HCT116 (cell line): ENCODE measurements at regions not wholly inside any gene's neighbourhood (a gene's known extent, or its start where the extent isn't known, plus 50 kb on each side); places are given as distances from the start of the nearest gene placed in this dataset.

Source experiments
- ATAC-seq: fragments of 200-7000 bp; cut with Tn5 transposase; 2 replicates; pipeline ENCODE4 v1.9.1; 2020; ENCODE audit warnings: mild to moderate bottlenecking, moderate library complexity
- BruUV-seq: library from RNA; stranded (reverse); fragments of 400-500 nt; replicated peaks from 2 replicates; lab custom pipeline; 2021; lab: Mats Ljungman, UMichigan
- CTCF ChIA-PET: fragments of 300-600 bp; sonication (Branson Sonifier 250); formaldehyde crosslinking; loops from one replicate; lab custom pipeline; 2021; ENCODE audit warnings: antibody characterized with exemption; lab: Charles Lee
- POLR2A ChIA-PET: fragments of 300-600, 350-600 bp; sonication (Branson Sonifier 250); formaldehyde crosslinking; loops from one replicate; lab custom pipeline; 2021; ENCODE audit warnings: antibody characterized with exemption; lab: Charles Lee
- RAD21 ChIA-PET, 2 experiments: fragments of 300-600 bp; sonication (Branson Sonifier 250); formaldehyde crosslinking; loops; one replicate each; lab custom pipeline; 2023; ENCODE audit warnings: low total read pairs in 2 of 2; ENCODE audit not compliant: uncharacterized antibody in 2 of 2, unreplicated experiment in 2 of 2, low non-redundant PET in 1 of 2; lab: Charles Lee
- DNase-seq: peaks from one replicate; pipeline ENCODE4 v3.0.0-alpha.2; 2010; ENCODE audit warnings: low read depth, low spot score
- H2AFZ ChIP-seq: fragments of 200-600 bp; shearing (Covaris generic), sonication (generic); 2 replicates; pipeline ENCODE4 v1.6.1; 2017; ENCODE audit warnings: low read depth, mixed run types, mixed read lengths, antibody characterized with exemption, low read length; ENCODE audit not compliant: poor library complexity, severe bottlenecking
- H3K27ac ChIP-seq: 2 replicates; pipeline ENCODE4 v1.5.1; 2012; ENCODE audit warnings: low read depth, low read length
- H3K27me3 ChIP-seq: fragments of 200-600 bp; sonication (generic); 2 replicates; pipeline ENCODE4 v1.6.1; 2016; ENCODE audit warnings: mixed run types, low read length, mixed read lengths; ENCODE audit not compliant: insufficient read depth
- H3K36me3 ChIP-seq, 2 experiments: fragments of 200-500 bp in 1 of 2; fragments of 200-600 bp in 1 of 2; sonication (Bioruptor generic) in 1 of 2; sonication (generic) in 1 of 2; 2 replicates each; pipeline versions ENCODE4 v1.5.1 to v1.6.1; 2014 to 2016; ENCODE audit warnings: low read length in 2 of 2, inconsistent platforms in 1 of 2, mixed read lengths in 1 of 2, mixed run types in 1 of 2; ENCODE audit not compliant: insufficient read depth in 2 of 2, control insufficient read depth in 1 of 2
- H3K4me1 ChIP-seq, 2 experiments: fragments of 200-600 bp in 1 of 2; sonication (generic) in 1 of 2; 2 replicates each; pipeline versions ENCODE4 v1.5.1 to v1.6.1; 2012 to 2017; ENCODE audit warnings: low read length in 2 of 2, inconsistent platforms in 1 of 2, mild to moderate bottlenecking in 1 of 2, mixed read lengths in 1 of 2, mixed run types in 1 of 2, moderate library complexity in 1 of 2; ENCODE audit not compliant: insufficient read depth in 2 of 2, control insufficient read depth in 1 of 2
- H3K4me2 ChIP-seq: fragments of 200-600 bp; sonication (generic); 2 replicates; pipeline ENCODE4 v1.6.1; 2017; ENCODE audit warnings: mixed run types, low read length, mixed read lengths
- H3K4me3 ChIP-seq, 2 experiments: fragments of 200-600 bp in 1 of 2; sonication (generic) in 1 of 2; replicated peaks in 1 of 2; 2 replicates each; pipeline ENCODE4 v1.5.1; 2011 to 2016; ENCODE audit warnings: low read length in 2 of 2, control low read depth in 1 of 2, low read depth in 1 of 2, mild to moderate bottlenecking in 1 of 2, mixed read lengths in 1 of 2, mixed run types in 1 of 2
- H3K79me2 ChIP-seq: fragments of 200-600 bp; sonication (generic); 2 replicates; pipeline ENCODE4 v1.6.1; 2017; ENCODE audit warnings: mild to moderate bottlenecking, mixed run types, low read length, moderate library complexity, mixed read lengths; ENCODE audit not compliant: insufficient read depth
- H3K9ac ChIP-seq: fragments of 200-600 bp; sonication (generic); 2 replicates; pipeline ENCODE4 v1.6.1; 2016; ENCODE audit warnings: low read length, mixed read lengths
- H3K9me2 ChIP-seq: fragments of 200-600 bp; sonication (generic), shearing (Covaris generic); 2 replicates; pipeline ENCODE4 v1.6.1; 2017; ENCODE audit warnings: mixed run types, mild to moderate bottlenecking, moderate library complexity; ENCODE audit not compliant: insufficient read depth
- H3K9me3 ChIP-seq, 2 experiments: fragments of 200-500 bp in 1 of 2; fragments of 200-600 bp in 1 of 2; sonication (Bioruptor generic) in 1 of 2; sonication (generic) in 1 of 2; 2 replicates each; pipeline ENCODE4 v1.6.1; 2014 to 2017; ENCODE audit warnings: low read length in 2 of 2, mixed read lengths in 2 of 2, inconsistent platforms in 1 of 2, low read depth in 1 of 2, mild to moderate bottlenecking in 1 of 2, mixed run types in 1 of 2, moderate library complexity in 1 of 2; ENCODE audit not compliant: control insufficient read depth in 1 of 2, insufficient read depth in 1 of 2
- H4K20me1 ChIP-seq: fragments of 200-600 bp; sonication (generic), shearing (Covaris generic); 2 replicates; pipeline ENCODE4 v1.6.1; 2017; ENCODE audit warnings: mixed run types, mild to moderate bottlenecking, moderate library complexity; ENCODE audit not compliant: insufficient read depth
- ATF3 ChIP-seq: IDR thresholded peaks from 2 replicates; pipeline ENCODE4 v1.6.1; 2012
- CBX3 ChIP-seq: IDR thresholded peaks from 2 replicates; pipeline ENCODE4 v1.6.1; 2012; ENCODE audit warnings: low read depth
- CTCF ChIP-seq, 3 experiments: fragments of 200-600 bp in 1 of 3; sonication (generic) in 1 of 3; IDR thresholded peaks in 2 of 3; conservative IDR thresholded peaks in 1 of 3; 2 replicates each; pipeline ENCODE4 v1.5.1; 2012 to 2017; ENCODE audit warnings: low read depth in 2 of 3, low read length in 2 of 3, antibody characterized with exemption in 1 of 3, borderline replicate concordance in 1 of 3, control low read depth in 1 of 3, mild to moderate bottlenecking in 1 of 3, mixed read lengths in 1 of 3, mixed run types in 1 of 3, moderate library complexity in 1 of 3; ENCODE audit not compliant: insufficient read depth in 1 of 3
- EGR1 ChIP-seq: IDR thresholded peaks from 2 replicates; pipeline ENCODE4 v1.6.1; 2012; ENCODE audit warnings: low read depth
- ELF1 ChIP-seq: IDR thresholded peaks from 2 replicates; pipeline ENCODE4 v1.6.1; 2012; ENCODE audit warnings: low read depth, borderline replicate concordance
- EZH2 ChIP-seq: fragments of 200-600 bp; sonication (generic); IDR thresholded peaks from 2 replicates; pipeline ENCODE4 v1.6.1; 2017; ENCODE audit warnings: antibody characterized with exemption, mixed run types
- EZH2phosphoT487 ChIP-seq: fragments of 200-600 bp; IDR thresholded peaks from 2 replicates; pipeline ENCODE4 v1.6.1; 2018; ENCODE audit warnings: antibody characterized with exemption, borderline replicate concordance
- MAX ChIP-seq: IDR thresholded peaks from 2 replicates; pipeline ENCODE4 v1.6.1; 2012
- POLR2A ChIP-seq: IDR thresholded peaks from 2 replicates; pipeline ENCODE4 v1.7.0; 2011; ENCODE audit warnings: borderline replicate concordance; ENCODE audit not compliant: insufficient read depth, insufficient read length; ENCODE audit errors: extremely low read depth
- POLR2AphosphoS5 ChIP-seq: IDR thresholded peaks from 2 replicates; pipeline ENCODE4 v1.6.1; 2011; ENCODE audit warnings: mild to moderate bottlenecking, low read depth, low read length, moderate library complexity
- RAD21 ChIP-seq: IDR thresholded peaks from 2 replicates; pipeline ENCODE4 v1.6.1; 2012; ENCODE audit warnings: low read depth, mild to moderate bottlenecking
- REST ChIP-seq: IDR thresholded peaks from 2 replicates; pipeline ENCODE4 v1.6.1; 2012; ENCODE audit warnings: low read depth
- SIN3A ChIP-seq: IDR thresholded peaks from 2 replicates; pipeline ENCODE4 v1.6.1; 2012; ENCODE audit warnings: low read depth
- SP1 ChIP-seq: IDR thresholded peaks from 2 replicates; pipeline ENCODE4 v1.6.1; 2012; ENCODE audit warnings: low read depth
- SRF ChIP-seq: IDR thresholded peaks from 2 replicates; pipeline ENCODE4 v1.6.1; 2012; ENCODE audit warnings: low read depth
- YY1 ChIP-seq: IDR thresholded peaks from 2 replicates; pipeline ENCODE4 v1.6.1; 2011; ENCODE audit warnings: low read length, low read depth, moderate library complexity, mild to moderate bottlenecking; ENCODE audit not compliant: insufficient replicate concordance; ENCODE audit errors: extremely low read depth
- ZBTB33 ChIP-seq: IDR thresholded peaks from 2 replicates; pipeline ENCODE4 v1.6.1; 2011; ENCODE audit warnings: mild to moderate bottlenecking, low read length, moderate library complexity; ENCODE audit not compliant: insufficient replicate concordance; ENCODE audit errors: extremely low read depth
- ZFX ChIP-seq: fragments of 450-650 bp; IDR thresholded peaks from 2 replicates; pipeline ENCODE4 v1.6.1; 2017
- ZNF274 ChIP-seq: fragments of 200-500 bp; sonication (Bioruptor generic); IDR thresholded peaks from 2 replicates; pipeline ENCODE4 v1.6.1; 2014; ENCODE audit warnings: mild to moderate bottlenecking, low read depth, low read length, inconsistent platforms
- intact Hi-C: fragments of 100-400 bp; cut with micrococcal nuclease; formaldehyde crosslinking; loops from 2 replicates; pipeline ENCODE4 v1.10.0; 2022

- H3K4me1 ChIP-seq = no peaks in the 10 kb centered on the region
- POLR2A ChIA-PET = no interaction called here
- no peaks in the 10 kb centered on the region for H3K79me2 ChIP-seq
- no peak overlapping the region for H3K4me3 ChIP-seq
- H3K36me3 ChIP-seq = no peaks in the 10 kb centered on the region
- intact Hi-C loops = no loop called here
- H3K27ac ChIP-seq = no peak overlapping the region
- BruUV-seq = no TSS peak
- no peak overlapping the region for H3K4me2 ChIP-seq
- RAD21 ChIA-PET = no interaction called here
- H3K9ac ChIP-seq = no peak overlapping the region
- ATAC-seq (no peak), DNase-seq (no peak)
- CTCF ChIA-PET = no interaction called here
- no peaks in the 10 kb centered on the region for H3K9me2 ChIP-seq
- peaks cover 77% of the 10 kb centered on the region for H3K27me3 ChIP-seq
- H2AFZ ChIP-seq = no peak overlapping the region
- no peaks in the 10 kb centered on the region for H4K20me1 ChIP-seq
- H3K9me3 ChIP-seq = no peaks in the 10 kb centered on the region
- no peak for TF ChIP-seq YY1
- TF ChIP-seq REST = no peak
- TF ChIP-seq SIN3A = no peak
- TF ChIP-seq EGR1 = no peak
- no peak for TF ChIP-seq ZNF274
- no peak for TF ChIP-seq CBX3
- no peak for TF ChIP-seq SP1
- TF ChIP-seq ZBTB33 = no peak
- no peak for TF ChIP-seq ATF3
- TF ChIP-seq ELF1 = no peak
- TF ChIP-seq ZFX = no peak
- no peak for TF ChIP-seq EZH2
- no peak for TF ChIP-seq EZH2phosphoT487
- TF ChIP-seq CTCF (IDR thresholded peaks at IDR 0.05 in 2 of 3, conservative IDR thresholded peaks at IDR 0.05 in 1 of 3; ENCODE audit: borderline replicate concordance in 1 of 3, insufficient read depth in 1 of 3, low read depth in 2 of 3, low read length in 2 of 3) = no peak
- TF ChIP-seq RAD21 = no peak
- TF ChIP-seq POLR2AphosphoS5 = no peak
- TF ChIP-seq SRF = no peak
- no peak for TF ChIP-seq MAX
- no peak for TF ChIP-seq POLR2A
Observed at GRCh38 chr1:112043901-112044300, 54.4 kb upstream of the KCND3 start.
